H9 (cell line): ENCODE measurements at regions not wholly inside any gene's neighbourhood (a gene's known extent, or its start where the extent isn't known, plus 50 kb on each side); places are given as distances from the start of the nearest gene placed in this dataset.

Experiments used
- DNase-seq: peaks from one replicate; pipeline ENCODE4 v3.0.0-alpha.2; 2017
- H2AFZ ChIP-seq: one replicate; pipeline ENCODE4 v1.6.1; 2013; ENCODE audit warnings: mild to moderate bottlenecking, low read length, control low read depth, moderate library complexity
- H2AK5ac ChIP-seq: 2 replicates; pipeline ENCODE4 v1.6.1; 2013; ENCODE audit warnings: low read length, control low read depth, mixed read lengths; ENCODE audit not compliant: insufficient read length
- H2BK120ac ChIP-seq: one replicate; pipeline ENCODE4 v1.6.1; 2013; ENCODE audit warnings: low read depth, mild to moderate bottlenecking, low read length, control low read depth, inconsistent platforms; ENCODE audit not compliant: poor library complexity, severe bottlenecking
- H2BK12ac ChIP-seq: 2 replicates; pipeline ENCODE4 v1.6.1; 2013; ENCODE audit warnings: low read length, control low read depth, mixed read lengths, low read depth; ENCODE audit not compliant: insufficient read length
- H2BK15ac ChIP-seq: 2 replicates; pipeline ENCODE4 v1.6.1; 2013; ENCODE audit warnings: low read depth, low read length, control low read depth
- H2BK20ac ChIP-seq: one replicate; pipeline ENCODE4 v1.6.1; 2013; ENCODE audit warnings: low read depth, mild to moderate bottlenecking, low read length, control low read depth, inconsistent platforms; ENCODE audit not compliant: poor library complexity, severe bottlenecking
- H2BK5ac ChIP-seq: 2 replicates; pipeline ENCODE4 v1.6.1; 2013; ENCODE audit warnings: low read length, control low read depth, mixed read lengths; ENCODE audit not compliant: insufficient read length
- H3K14ac ChIP-seq: 2 replicates; pipeline ENCODE4 v1.6.1; 2013; ENCODE audit warnings: low read length, control low read depth; ENCODE audit not compliant: insufficient read depth
- H3K18ac ChIP-seq: 2 replicates; pipeline ENCODE4 v1.6.1; 2013; ENCODE audit warnings: low read depth, mild to moderate bottlenecking, mixed read lengths, low read length, control low read depth; ENCODE audit not compliant: insufficient read length
- H3K23ac ChIP-seq: 2 replicates; pipeline ENCODE4 v1.6.1; 2013; ENCODE audit warnings: low read length, control low read depth, mixed read lengths, low read depth; ENCODE audit not compliant: insufficient read length
- H3K23me2 ChIP-seq: 2 replicates; pipeline ENCODE4 v1.6.1; 2013; ENCODE audit warnings: low read depth, mild to moderate bottlenecking, mixed read lengths, low read length, control low read depth; ENCODE audit not compliant: insufficient read length, poor library complexity, severe bottlenecking
- H3K27ac ChIP-seq: 2 replicates; pipeline ENCODE4 v1.5.1; 2013; ENCODE audit warnings: low read length, control low read depth, mixed read lengths, low read depth; ENCODE audit not compliant: insufficient read length
- H3K27me3 ChIP-seq: 2 replicates; pipeline ENCODE4 v1.6.1; 2013; ENCODE audit warnings: low read length, control low read depth, inconsistent platforms; ENCODE audit not compliant: insufficient read depth
- H3K4ac ChIP-seq: 2 replicates; pipeline ENCODE4 v1.6.1; 2013; ENCODE audit warnings: low read depth, mild to moderate bottlenecking, control low read depth, inconsistent platforms, low read length, moderate library complexity
- H3K4me1 ChIP-seq: 2 replicates; pipeline ENCODE4 v1.6.1; 2013; ENCODE audit warnings: low read length, control low read depth, inconsistent platforms; ENCODE audit not compliant: insufficient read depth
- H3K4me2 ChIP-seq: 2 replicates; pipeline ENCODE4 v1.6.1; 2013; ENCODE audit warnings: low read length, control low read depth, mixed read lengths; ENCODE audit not compliant: insufficient read length, insufficient read depth
- H3K56ac ChIP-seq: 2 replicates; pipeline ENCODE4 v1.6.1; 2013; ENCODE audit warnings: low read depth, mild to moderate bottlenecking, mixed read lengths, low read length, control low read depth; ENCODE audit not compliant: insufficient read length
- H3K79me1 ChIP-seq: 2 replicates; pipeline ENCODE4 v1.6.1; 2013; ENCODE audit warnings: low read depth, mild to moderate bottlenecking, moderate library complexity, low read length, control low read depth, inconsistent platforms; ENCODE audit not compliant: insufficient read depth, poor library complexity, severe bottlenecking
- H3K79me2 ChIP-seq: 2 replicates; pipeline ENCODE4 v1.6.1; 2013; ENCODE audit warnings: low read length, control low read depth, inconsistent platforms; ENCODE audit not compliant: insufficient read depth
- H3K9ac ChIP-seq: 2 replicates; pipeline ENCODE4 v1.6.1; 2013; ENCODE audit warnings: low read length, control low read depth, mixed read lengths; ENCODE audit not compliant: insufficient read length; ENCODE audit errors: extremely low read depth
- H3K9me3 ChIP-seq: one replicate; pipeline ENCODE4 v1.6.1; 2013; ENCODE audit warnings: low read depth, low read length, inconsistent platforms; ENCODE audit not compliant: control insufficient read depth
- H3T11ph ChIP-seq: one replicate; pipeline ENCODE4 v1.6.1; 2013; ENCODE audit warnings: mild to moderate bottlenecking, low read length, control low read depth, inconsistent platforms
- H4K20me1 ChIP-seq: one replicate; pipeline ENCODE4 v1.6.1; 2013; ENCODE audit not compliant: control insufficient read depth, insufficient read length, insufficient read depth
- H4K5ac ChIP-seq: 2 replicates; pipeline ENCODE4 v1.6.1; 2013; ENCODE audit warnings: low read depth, mild to moderate bottlenecking, mixed read lengths, low read length, control low read depth; ENCODE audit not compliant: insufficient read length
- H4K8ac ChIP-seq: replicated peaks from 2 replicates; pipeline ENCODE4 v1.6.1; 2013; ENCODE audit warnings: low read length, control low read depth, mixed read lengths, low read depth; ENCODE audit not compliant: insufficient read length
- H4K91ac ChIP-seq: 2 replicates; pipeline ENCODE4 v1.6.1; 2013; ENCODE audit warnings: low read depth, mild to moderate bottlenecking, moderate library complexity, mixed read lengths, low read length, control low read depth; ENCODE audit not compliant: insufficient read length
- H3K27ac Mint-ChIP-seq, 3 experiments: 2 replicates in 2 of 3; 3 replicates in 1 of 3; pipeline ENCODE4 v1.8.0; 2020 to 2021; ENCODE audit warnings: mixed read lengths in 3 of 3, mild to moderate bottlenecking in 1 of 3, moderate library complexity in 1 of 3
- H3K27me3 Mint-ChIP-seq: 2 replicates; pipeline ENCODE4 v1.8.0; 2021; ENCODE audit warnings: low read depth, mild to moderate bottlenecking, moderate library complexity, mixed read lengths
- H3K36me3 Mint-ChIP-seq, 3 experiments: 2 replicates in 2 of 3; 3 replicates in 1 of 3; pipeline ENCODE4 v1.8.0; 2020 to 2021; ENCODE audit warnings: low read depth in 3 of 3, mixed read lengths in 3 of 3; ENCODE audit not compliant: insufficient read depth in 1 of 3
- H3K4me1 Mint-ChIP-seq, 2 experiments: 2 replicates each; pipeline ENCODE4 v1.8.0; 2020; ENCODE audit warnings: mixed read lengths in 2 of 2
- H3K4me3 Mint-ChIP-seq, 2 experiments: 2 replicates in 1 of 2; 3 replicates in 1 of 2; pipeline ENCODE4 v1.8.0; 2020 to 2021; ENCODE audit warnings: mild to moderate bottlenecking in 2 of 2, mixed read lengths in 2 of 2, moderate library complexity in 1 of 2
- H3K9me3 Mint-ChIP-seq, 2 experiments: 2 replicates in 1 of 2; 3 replicates in 1 of 2; pipeline ENCODE4 v1.8.0; 2020; ENCODE audit warnings: mild to moderate bottlenecking in 2 of 2, mixed read lengths in 2 of 2, moderate library complexity in 1 of 2
- WGBS: extraction: QIAGEN DNeasy Blood & Tissue Kit; methylation state at CpG from one replicate; pipeline ENCODE4 v1.1.7; 2013; ENCODE audit warnings: missing lambda C conversion rate, low lambda C conversion rate, mixed read lengths; ENCODE audit not compliant: insufficient read length; ENCODE audit errors: extremely low coverage; 5-methylcytosine and 5-hydroxymethylcytosine counted together
- TF ChIP-seq, protein P1 (sequence below): fragments of 200-600 bp; sonication (generic); conservative IDR thresholded peaks from 3 replicates; pipeline ENCODE4 v1.8.0; 2021; ENCODE audit warnings: antibody characterized with exemption, mild to moderate bottlenecking

DNA sequence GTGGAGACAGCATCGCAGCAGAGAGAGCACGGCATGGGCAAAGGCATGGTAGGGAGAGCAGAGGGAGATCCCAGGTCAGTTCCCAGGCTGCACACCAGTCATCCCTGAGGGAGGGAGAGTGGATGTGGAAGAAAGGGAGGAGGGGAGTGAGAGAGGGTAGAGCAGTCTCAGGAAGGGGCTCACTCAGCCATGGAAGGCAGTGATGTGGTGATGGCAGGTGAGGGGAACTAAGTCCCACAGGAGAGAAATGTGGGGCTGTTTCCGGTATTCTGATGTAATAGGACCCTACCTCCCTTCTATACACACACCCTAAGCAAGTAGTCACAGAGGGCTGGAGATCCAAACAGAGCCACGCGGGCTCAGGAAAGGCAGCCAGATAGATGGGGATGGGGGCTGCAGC is 500.3 kb upstream of the CDH11 start:
- no peaks in the 10 kb centered on the region for H3K23me2 ChIP-seq
- H3K4me3 Mint-ChIP-seq = no peak overlapping the region
- no peak overlapping the region for H4K5ac ChIP-seq
- no peak overlapping the region for H3K4ac ChIP-seq
- no peaks in the 10 kb centered on the region for H3K36me3 Mint-ChIP-seq
- H2AK5ac ChIP-seq = no peak overlapping the region
- no peak overlapping the region for H2BK5ac ChIP-seq
- no peaks in the 10 kb centered on the region for H3K9me3 Mint-ChIP-seq
- TF ChIP-seq, protein P1, sequence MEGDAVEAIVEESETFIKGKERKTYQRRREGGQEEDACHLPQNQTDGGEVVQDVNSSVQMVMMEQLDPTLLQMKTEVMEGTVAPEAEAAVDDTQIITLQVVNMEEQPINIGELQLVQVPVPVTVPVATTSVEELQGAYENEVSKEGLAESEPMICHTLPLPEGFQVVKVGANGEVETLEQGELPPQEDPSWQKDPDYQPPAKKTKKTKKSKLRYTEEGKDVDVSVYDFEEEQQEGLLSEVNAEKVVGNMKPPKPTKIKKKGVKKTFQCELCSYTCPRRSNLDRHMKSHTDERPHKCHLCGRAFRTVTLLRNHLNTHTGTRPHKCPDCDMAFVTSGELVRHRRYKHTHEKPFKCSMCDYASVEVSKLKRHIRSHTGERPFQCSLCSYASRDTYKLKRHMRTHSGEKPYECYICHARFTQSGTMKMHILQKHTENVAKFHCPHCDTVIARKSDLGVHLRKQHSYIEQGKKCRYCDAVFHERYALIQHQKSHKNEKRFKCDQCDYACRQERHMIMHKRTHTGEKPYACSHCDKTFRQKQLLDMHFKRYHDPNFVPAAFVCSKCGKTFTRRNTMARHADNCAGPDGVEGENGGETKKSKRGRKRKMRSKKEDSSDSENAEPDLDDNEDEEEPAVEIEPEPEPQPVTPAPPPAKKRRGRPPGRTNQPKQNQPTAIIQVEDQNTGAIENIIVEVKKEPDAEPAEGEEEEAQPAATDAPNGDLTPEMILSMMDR = no peak
- no peak overlapping the region for H4K8ac ChIP-seq
- H3K56ac ChIP-seq = no peak overlapping the region
- no peaks in the 10 kb centered on the region for H4K20me1 ChIP-seq
- H3K27me3 ChIP-seq = no peaks in the 10 kb centered on the region; the same call in 1 of the 2 replicates
- peak overlapping the region; percentile 61; the same call in 1 of the 2 replicates for H3K14ac ChIP-seq
- H3K27ac ChIP-seq = no peak overlapping the region
- no peak overlapping the region for H2BK15ac ChIP-seq
- no peaks in the 10 kb centered on the region for H3K9me3 ChIP-seq
- H3K79me2 ChIP-seq = no peaks in the 10 kb centered on the region
- no peak overlapping the region for H4K91ac ChIP-seq
- peaks cover 0 to 4% of the 10 kb centered on the region in 2 experiments; a peak in 1 of 4 replicates for H3K4me1 Mint-ChIP-seq
- no peak overlapping the region for H2AFZ ChIP-seq
- DNase-seq = no peak
- H3K18ac ChIP-seq = no peak overlapping the region
- whole genome bisulfite sequencing = no CpG with 5 or more reads among the region's 5 CpGs
- H2BK120ac ChIP-seq = no peak overlapping the region
- H3K23ac ChIP-seq = no peak overlapping the region
- no peak overlapping the region for H3K4me2 ChIP-seq
- H3K27ac Mint-ChIP-seq = no peak overlapping the region; a peak in 1 of 7 replicates
- H3K9ac ChIP-seq = no peak overlapping the region
- H2BK20ac ChIP-seq = no peak overlapping the region
- no peak overlapping the region for H3T11ph ChIP-seq
- no peak overlapping the region for H2BK12ac ChIP-seq
- no peaks in the 10 kb centered on the region for H3K79me1 ChIP-seq
- peaks cover 8% of the 10 kb centered on the region for H3K27me3 Mint-ChIP-seq
- H3K4me1 ChIP-seq = no peaks in the 10 kb centered on the region
